Mammary epithelial cell (primary cell): ENCODE measurements at regions not wholly inside any gene's neighbourhood (a gene's known extent, or its start where the extent isn't known, plus 50 kb on each side); places are given as distances from the start of the nearest gene placed in this dataset.

ENCODE experiments used
- EZH2 ChIP-seq: IDR thresholded peaks from 2 replicates; pipeline ENCODE4 v1.6.1; 2012; ENCODE audit warnings: low read length, inconsistent platforms, borderline replicate concordance
- TF ChIP-seq, protein P1 (sequence below), 2 donors: IDR thresholded peaks in 1 of 2; conservative IDR thresholded peaks in 1 of 2; 2 replicates each; pipeline ENCODE4 v1.5.1; 2011 to 2012; ENCODE audit warnings: inconsistent platforms in 2 of 2, low read length in 2 of 2, mild to moderate bottlenecking in 2 of 2, control low read depth in 1 of 2, low read depth in 1 of 2; ENCODE audit not compliant: insufficient read depth in 1 of 2; ENCODE audit errors: extremely low read depth in 1 of 2

DNA sequence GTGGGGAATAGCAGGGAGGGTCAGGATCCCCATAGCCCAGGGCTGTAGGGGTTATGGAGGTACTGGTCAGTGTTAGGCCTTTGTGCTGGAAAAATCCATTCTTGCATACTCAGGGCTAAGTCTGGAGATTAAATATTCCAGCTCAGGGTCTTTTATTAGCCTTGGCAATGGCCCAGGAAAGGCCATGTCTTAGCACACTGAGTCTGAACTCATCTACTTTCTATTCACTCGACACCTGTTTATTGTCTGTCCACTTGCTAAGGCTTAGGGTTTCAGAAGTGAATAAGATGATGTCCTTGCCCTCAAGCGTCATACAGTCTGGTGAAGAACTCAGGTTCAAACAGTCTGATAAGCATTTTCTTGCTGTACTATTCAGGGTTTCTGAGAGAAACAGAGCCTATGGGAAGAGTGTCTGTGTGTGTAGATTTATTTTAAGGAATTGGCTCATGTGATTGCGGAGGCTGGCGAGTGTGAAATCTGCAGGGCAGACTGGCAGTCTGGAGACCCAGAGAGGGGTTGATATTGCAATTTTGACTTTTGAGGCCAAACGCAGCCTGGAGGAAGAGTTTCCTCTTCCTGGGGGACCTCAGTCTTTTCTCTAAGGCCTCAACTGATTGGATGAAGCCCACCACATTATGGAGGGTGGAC, 135.8 kb downstream of the RAMP3 start:
- TF ChIP-seq, protein P1, sequence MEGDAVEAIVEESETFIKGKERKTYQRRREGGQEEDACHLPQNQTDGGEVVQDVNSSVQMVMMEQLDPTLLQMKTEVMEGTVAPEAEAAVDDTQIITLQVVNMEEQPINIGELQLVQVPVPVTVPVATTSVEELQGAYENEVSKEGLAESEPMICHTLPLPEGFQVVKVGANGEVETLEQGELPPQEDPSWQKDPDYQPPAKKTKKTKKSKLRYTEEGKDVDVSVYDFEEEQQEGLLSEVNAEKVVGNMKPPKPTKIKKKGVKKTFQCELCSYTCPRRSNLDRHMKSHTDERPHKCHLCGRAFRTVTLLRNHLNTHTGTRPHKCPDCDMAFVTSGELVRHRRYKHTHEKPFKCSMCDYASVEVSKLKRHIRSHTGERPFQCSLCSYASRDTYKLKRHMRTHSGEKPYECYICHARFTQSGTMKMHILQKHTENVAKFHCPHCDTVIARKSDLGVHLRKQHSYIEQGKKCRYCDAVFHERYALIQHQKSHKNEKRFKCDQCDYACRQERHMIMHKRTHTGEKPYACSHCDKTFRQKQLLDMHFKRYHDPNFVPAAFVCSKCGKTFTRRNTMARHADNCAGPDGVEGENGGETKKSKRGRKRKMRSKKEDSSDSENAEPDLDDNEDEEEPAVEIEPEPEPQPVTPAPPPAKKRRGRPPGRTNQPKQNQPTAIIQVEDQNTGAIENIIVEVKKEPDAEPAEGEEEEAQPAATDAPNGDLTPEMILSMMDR (conservative IDR thresholded peaks at IDR 0.05 in 1 of 2, IDR thresholded peaks at IDR 0.05 in 1 of 2; ENCODE audit: extremely low read depth in 1 of 2, insufficient read depth in 1 of 2, low read depth in 1 of 2, low read length in 2 of 2) = no peak
- TF ChIP-seq EZH2 = no peak
